HG03045 (cell line): ENCODE measurements at regions not wholly inside any gene's neighbourhood (a gene's known extent, or its start where the extent isn't known, plus 50 kb on each side); places are given as distances from the start of the nearest gene placed in this dataset.

Experiments
- ATAC-seq: cut with Tn5 transposase; IDR thresholded peaks from one replicate; pipeline ENCODE4 v1.9.1; 2021; ENCODE audit warnings: mild to moderate bottlenecking, moderate library complexity; ENCODE audit not compliant: unreplicated experiment

DNA sequence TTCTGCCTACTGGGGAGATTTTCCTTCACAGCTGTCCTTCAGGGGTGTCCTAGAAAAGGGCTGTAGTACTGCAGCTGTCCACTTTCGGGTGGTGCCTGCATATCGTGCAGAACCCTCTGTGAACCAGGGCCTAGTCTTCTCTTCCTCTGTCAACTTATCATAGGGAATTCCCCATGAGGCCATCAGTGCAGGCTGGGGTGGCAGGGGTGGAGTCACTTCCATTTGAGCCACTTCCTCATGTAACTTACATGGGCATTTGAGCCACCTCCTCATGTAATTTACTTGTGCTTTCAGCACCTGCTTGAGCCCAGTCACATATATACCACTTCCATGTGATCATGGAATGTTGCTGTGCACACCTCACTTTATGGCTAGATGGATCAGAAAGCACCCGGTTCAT is 742.0 kb upstream of the RGMB start:
- ATAC-seq, result no peak

DNA sequence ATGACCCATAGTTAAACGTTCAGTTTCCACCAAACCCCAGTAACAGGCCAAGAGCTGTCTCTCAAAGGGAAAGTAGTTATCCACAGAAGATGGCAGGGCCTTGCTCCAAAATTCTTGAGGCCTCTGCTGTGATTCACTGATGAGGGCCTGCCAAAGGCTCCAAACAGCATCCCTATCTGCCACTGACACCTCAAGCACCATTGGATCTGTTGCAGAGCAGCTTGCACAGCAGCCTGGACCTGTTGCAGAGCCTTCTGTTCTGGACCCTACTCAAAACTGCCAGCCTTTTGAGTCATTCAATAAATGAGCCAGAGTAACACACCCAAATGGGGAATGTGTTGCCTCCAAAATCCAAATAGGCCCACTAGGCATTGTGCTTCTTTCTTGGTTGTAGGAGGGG is 741.5 kb upstream of the RGMB start:
- ATAC-seq, result no peak

DNA sequence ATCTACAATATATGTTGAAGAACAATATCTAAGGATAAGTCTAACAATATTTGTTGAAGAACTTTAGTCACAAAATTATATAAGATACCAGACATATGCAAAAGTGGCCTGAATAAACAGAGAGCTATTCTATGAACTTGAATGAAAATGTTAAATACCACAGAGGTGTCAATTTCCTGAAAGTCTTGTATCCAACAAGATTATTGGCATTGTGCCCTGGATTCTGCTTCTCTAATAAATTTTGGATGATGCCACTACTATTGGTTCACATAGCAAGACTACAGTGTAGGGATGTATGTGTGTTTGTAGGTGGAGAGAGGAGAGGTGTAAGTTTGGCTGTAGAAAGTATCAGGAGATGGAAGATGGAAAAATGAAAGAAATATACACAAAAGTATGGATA is 731.8 kb upstream of the RGMB start:
- ATAC-seq, result no peak

DNA sequence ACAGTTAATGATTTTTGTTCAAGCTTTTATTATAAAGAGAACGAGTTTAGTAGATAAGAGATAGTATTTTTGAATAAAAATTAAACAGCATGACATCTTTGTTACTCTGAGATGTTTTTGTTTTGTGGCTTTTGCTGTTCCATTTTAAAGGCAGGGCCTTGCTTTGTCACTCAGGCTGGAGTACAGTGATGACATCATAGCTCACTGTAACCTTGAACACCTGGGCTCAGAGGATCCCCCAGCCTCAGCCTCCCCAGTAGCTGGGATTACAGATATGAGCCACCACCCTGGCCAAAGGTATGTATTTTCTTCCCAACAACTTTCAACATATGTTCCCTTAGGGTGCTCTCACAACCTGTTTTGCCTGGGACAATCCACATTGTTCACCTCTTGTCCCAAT is 730.9 kb upstream of the RGMB start:
- ATAC-seq, result no peak

DNA sequence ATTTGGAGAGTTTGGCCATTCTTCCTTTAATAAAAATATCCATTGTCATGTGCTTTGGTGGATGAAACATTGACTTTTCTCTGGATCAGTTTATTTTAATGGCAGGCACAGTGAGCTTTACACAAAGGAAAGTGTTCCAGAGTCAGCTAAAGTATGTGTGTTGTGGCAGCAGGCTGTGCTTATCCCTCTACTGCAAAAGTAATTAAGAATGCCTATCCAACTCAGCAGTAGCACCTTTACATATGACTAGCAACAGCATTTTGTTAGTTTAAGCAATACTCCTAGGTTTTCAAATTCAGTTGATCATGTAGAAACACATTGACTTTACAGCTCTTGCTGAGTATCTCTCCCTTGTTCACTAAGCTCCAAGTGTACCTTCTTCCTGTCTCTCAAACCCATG is 730.5 kb upstream of the RGMB start:
- no peak for ATAC-seq

DNA sequence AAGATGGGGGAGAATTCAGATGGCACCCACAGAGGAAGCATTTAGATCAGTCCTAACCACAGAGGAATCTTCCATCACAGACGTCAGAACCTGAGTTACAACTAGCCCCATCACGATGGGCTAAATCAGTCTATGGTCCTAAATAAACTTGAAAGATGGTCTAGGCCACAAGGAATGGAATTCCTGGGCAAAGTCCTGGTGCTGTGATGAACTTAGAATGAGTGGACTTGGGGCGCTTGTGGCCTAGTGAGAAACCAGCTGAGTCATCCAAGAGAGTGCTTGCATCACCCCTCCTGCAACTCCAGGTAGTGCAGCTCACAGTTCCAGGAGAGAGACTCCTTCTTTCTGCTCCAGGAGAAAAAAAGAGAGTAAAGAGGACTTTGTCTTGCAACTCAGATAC is 722.9 kb upstream of the RGMB start:
- no peak for ATAC-seq

DNA sequence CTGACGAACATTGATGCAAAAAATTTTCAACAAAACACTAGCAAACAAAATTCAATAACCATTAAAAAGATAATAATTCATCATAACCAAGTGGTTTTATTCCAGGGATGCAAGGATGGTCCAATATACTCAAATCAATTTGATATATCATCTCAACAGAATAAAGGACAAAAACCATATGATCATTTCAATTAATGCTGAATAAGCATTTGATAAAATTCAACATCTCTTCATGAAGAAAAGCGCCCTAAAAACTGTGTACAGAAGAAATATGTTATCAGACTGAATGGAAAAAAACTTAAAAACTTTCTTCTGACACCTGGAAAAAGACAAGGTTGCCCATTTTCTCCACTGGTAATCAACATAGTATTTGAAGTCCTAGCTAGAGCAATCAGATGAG is 720.3 kb upstream of the RGMB start:
- no peak for ATAC-seq

DNA sequence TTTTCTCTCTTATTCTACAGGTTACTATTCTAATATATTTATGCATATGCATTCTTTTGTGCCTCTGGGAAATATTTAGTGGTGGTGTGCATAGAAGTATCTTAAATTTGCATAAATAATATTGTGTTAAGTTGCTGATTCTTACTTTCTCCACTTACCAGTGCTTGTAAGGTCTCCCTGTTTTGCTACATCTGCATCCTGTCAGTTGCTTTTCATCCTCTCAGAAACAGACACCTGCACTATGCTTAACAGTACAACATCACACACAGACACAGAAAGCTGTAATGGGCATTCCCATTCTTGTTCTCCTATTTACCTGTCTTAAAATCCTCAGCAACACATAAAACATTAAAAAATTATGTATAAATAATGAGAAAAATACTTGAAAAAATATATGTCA is 713.3 kb upstream of the RGMB start:
- no peak for ATAC-seq

DNA sequence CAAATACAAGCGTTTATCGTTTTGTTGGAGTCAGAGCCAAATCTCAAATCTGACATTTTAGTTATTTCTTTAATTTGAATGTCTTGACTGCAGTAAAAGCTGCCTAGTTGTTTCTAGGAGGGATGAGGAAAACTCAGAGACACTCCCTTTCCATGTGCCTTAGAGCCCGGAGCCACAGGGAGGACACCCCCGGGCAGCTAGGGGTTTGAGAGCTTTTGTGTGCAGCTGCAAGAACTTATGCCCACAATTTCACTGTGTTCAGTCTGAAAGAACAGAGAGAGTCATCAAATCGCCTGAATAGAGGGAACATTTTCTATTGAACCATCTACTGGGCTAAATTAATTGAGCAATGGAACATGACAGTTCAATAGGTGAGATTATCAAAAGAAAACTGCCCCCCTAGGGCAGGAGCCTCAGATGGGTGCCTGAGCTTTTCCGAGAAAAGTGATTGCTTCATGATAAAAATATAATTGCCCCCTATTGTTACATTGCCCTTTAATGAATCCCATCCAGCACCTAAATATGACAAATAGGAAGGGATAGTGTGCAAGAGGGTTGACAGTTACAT is 709.3 kb upstream of the RGMB start:
- no peak for ATAC-seq

DNA sequence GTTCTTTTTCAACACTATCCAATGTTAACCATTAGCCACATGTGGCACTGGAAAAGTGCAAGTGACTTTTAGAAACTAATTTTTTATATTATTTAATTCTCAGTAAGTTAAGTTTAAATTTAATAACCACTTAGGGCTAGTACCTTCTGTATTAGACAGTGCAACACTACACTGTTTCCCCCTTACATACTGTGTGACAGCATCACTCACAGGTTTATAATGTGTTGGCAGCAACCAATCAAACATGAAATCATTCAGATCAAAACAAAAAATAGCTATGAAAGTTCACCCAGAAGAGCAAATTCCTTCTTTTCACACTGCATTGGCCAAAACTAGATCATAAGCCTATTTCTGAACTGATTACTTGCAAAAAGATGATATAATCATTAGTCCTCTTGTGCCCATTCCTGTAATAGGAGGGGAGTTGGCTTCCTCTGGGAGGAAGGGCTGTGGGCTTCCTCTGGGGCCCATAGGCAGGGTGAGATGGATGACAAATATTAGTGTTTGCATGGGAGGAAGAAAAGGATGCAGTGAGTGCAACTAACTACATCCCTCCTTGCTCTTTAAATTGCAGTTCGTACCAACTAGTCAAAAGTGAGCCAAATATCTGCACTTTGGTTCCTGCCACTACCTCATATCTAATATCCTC is 708.1 kb upstream of the RGMB start:
- no peak for ATAC-seq

DNA sequence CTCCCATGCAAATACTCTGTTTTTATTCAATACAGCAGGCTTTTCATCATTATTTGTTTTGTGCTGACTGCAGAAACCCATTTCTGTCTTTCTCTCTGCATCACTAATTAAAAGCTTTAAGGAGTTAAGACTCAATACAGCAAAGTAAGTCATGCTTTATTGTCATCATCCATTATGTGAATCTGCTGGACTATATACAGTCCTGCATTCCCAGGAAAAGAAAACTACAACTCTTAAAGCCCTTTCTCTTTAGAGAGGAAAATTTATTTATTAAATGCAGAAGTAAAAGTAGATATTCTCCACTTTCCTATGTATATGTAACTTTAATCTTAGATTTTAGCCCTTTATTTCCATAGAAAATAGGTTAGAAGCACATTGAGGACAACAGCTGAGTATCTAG is 706.6 kb upstream of the RGMB start:
- ATAC-seq, result no peak

DNA sequence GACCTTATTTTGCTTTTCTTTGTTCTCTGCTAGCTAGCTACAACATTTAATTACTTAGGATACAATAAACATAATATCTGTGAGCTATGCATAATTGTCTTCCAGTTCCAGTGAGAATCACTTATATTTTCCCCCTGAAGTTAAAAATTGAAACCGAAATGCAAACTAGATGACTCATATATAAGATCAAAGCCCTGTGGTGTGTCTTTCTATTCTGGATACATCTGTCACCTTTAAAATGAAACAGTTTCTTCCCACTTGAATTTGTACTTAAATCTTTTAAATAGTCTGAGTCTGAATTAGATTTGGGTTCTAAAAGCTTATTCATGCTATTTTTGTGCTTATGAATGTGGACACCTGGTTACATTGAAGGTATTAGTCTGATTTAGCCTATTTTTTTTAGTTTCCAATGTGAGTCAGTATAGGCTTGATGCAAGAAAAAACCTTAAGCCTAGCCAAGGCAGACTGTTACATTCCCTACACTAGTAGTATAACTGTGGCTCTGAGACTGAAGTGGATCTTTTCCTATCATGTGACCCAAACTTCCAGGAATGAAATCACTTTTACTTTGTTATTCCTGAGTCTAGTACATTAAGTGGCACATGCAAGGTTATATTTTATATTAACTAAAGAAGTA is 703.5 kb upstream of the RGMB start:
- no peak for ATAC-seq

DNA sequence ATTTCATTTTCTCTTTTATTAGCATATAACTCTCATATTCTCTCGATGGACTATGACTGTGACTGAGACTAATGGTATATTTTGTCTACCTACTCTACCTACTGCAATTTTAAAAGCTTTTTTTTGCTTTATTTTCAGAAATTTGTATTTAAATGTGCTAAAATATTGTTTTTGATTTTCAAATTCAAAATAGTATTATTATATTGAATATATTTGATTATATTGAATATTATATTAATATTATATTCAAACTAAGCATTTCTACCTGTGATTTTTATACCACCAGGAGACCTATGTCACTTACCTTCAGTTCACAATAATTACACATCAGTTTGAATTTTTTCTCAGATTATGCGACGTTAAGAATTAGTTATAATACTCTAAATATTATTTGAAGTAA is 700.5 kb upstream of the RGMB start:
- no peak for ATAC-seq

DNA sequence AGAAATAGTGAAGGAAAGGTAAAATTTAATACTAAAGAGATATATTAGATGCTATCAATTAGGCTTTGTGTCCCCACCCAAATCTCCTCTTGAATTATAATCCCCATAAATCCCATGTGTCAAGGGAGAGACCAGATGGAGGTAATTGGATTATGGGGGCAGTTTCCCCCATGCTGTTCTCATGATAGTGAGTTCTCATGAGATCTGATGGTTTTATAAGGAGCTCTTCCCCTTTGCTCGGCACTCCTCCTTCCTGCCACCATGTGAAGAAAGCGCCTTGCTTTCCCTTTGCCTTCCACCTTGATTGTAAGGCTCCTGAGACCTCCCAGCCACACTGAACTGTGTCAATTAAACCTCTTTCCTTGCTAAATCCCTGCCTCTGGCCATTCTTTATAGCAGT is 697.0 kb upstream of the RGMB start:
- no peak for ATAC-seq

DNA sequence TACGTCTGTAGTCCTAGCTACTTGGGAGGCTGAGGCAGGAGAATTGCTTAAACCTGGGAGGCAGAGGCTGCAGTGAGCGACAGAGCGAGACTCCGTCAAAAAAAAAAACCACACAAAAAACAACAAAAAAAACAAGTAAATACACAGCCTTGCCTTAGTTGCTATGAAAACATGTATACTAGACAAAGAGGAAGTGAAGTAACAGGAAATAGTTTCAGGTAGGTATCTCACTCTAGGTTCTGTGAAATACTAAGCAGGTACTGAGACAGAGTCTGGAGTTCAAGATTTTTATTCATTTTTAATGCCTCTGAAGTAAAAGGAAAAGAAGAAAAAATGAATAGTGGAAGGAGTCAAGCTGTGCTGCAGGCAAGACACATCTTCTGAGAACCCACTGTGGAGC is 687.9 kb upstream of the RGMB start:
- ATAC-seq, result no peak

DNA sequence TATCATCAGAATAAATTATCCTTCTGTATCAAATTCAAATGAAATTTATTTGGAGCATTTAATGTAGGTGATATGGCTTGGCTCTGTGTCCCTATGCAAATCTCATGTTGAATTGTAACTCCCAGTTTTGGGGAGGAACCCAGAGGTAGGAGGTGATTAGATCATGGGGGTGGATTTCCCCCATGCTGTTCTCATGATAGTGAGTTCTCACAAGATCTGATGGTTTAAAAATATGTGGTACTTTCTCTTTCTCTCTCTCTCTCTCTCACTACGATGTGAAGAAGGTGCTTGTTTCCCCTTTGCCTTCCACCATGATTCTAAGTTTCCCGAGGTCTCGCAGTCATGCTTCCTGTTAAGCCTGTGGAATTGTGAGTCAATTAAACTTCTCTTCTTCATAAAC is 678.4 kb upstream of the RGMB start:
- ATAC-seq, result no peak

DNA sequence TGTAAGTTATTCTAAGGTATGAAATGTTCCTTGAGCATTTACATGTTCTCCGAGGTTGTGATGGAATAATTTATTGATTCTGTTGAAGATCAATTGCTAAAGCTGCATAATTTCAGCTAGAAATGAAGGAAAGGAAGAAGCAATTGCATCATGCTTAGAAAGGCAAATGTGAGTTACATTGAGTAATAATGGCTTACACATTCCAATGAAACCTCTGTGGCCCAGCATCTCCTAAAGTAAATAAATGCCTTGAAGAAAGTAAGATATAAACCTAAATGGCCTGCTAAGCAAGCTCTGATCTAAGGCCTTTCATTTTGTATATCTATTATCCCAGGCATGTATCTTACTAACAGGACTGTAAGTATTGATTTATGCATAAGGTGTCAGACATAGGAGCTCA is 677.3 kb upstream of the RGMB start:
- no peak for ATAC-seq

DNA sequence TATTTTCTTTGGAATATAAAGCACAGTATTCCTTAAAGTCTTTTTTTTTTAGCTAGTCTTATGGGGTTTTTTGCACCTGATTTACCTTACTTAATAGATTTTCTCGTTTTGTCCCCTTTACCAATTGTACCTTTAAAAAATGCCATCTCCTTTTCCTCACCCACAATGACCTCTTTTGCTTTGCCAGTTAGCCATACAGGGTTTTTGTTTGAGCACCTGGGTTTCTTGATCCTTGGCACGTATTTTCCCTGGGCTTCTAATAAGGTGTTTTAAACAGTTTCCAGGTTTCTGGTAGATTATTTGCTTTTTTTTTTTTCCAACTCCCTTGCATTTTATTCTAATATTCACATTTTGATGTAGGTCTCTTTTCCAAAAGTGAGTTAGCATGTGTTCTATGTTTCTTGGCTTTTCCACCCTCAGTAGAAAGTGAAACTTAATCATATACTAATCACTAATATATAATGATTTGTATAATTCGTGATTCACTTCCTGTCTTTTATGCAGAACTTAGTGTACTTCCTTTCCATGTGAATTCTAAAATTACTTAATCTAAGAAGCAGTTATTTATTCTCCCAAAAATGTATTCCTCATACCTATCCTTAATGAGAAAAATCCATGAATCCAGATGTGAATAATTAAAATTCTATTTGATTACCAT is 673.9 kb upstream of the RGMB start:
- no peak for ATAC-seq

DNA sequence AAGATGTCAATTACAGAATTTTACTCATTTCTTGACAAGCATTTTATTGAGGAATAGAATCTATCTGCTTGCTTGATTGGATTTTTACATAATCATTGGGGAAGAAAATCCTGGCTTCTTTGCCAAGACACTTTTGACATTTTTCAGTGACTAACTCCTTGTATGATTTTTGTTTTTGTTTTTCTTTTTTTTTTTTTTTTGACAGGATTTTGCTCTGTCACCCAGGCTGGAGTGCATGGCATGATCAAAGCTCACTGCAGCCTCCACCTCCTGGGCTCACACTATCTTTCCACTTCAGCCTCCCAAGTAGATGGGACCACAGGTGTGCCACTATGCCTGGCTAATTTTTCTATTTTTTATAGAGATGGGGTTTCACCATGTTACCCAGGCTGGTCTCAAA is 672.3 kb upstream of the RGMB start:
- ATAC-seq, result no peak

DNA sequence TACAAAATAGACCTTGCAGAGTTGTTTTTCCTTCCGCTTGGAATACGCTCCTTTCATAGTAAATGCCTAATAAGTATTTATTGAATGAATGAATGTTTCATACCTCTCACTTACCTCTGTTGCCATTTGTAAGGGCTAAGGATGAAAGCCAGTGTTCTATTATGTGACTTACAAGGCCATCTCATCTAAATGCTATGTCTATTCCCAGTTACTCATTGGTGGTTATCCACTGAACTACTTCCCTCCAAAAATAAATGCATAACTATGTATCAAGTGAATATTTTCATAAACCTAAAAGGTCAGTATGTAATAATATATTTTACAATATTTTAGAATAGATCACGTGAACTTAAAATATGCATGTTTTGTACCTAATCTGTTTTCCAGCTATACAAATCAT is 670.5 kb upstream of the RGMB start:
- ATAC-seq, result no peak

DNA sequence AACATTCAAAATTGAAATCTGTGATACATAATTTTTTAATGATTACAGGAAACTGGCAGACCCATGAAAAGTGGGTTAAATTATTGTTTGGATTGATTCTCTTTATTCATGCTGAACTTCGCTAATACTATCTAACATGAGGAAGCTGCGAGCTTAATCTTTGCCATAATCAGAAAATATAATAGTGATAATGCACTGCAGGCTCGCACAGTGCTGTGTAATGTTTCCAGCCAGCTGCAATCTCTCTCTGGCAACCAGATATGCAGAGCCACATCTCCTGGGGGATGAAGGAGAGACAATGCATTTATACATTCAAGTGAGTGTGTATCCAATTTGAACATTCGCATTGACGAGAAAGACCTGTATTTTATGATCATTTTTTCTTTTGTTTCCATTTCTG is 669.7 kb upstream of the RGMB start:
- ATAC-seq, result no peak

DNA sequence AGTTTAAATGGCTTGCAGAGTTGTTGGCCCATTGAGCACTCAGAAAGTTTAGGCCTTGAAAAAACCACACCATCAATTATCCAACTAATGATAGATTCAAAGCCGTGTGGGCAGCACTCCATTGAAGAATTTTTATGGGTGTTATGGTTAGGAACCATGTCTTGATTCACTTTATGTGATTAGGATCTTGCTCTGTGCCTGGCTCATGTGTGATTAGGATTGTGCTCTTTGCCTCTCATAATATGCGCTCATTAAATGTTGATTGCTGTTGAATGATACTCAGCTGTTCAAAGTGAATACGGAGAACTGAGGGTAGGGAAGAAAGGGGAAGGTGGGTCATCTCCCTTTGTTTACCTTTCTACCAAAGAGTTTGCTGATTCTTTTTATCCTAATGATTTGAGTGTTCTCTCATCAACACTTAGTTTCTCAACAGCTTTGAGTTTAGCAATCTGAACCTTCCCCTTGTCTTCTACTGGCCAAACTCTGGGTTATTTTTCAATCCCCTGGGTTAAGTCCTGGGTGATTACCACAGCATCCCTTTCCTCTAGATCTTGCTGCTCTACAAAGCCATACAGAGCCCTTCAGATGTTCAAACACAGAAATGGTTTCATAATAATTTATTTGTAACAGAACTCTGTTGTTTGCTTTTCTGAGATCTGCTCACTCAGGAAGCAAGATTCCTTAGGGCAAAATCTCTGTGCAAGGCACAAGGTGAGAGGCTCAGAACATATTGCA is 668.8 kb upstream of the RGMB start:
- no peak for ATAC-seq
